Body of pancreas (tissue), 4 donors: ENCODE measurements at regions not wholly inside any gene's neighbourhood (a gene's known extent, or its start where the extent isn't known, plus 50 kb on each side); places are given as distances from the start of the nearest gene placed in this dataset.

ENCODE experiments used
- CTCF ChIP-seq, 7 experiments: fragments of 450-650 bp in 4 of 7; fragments of 200-600 bp in 3 of 7; sonication (generic) in 3 of 7; IDR thresholded peaks; one replicate each; pipeline ENCODE4 v1.5.1; 2016 to 2019; ENCODE audit warnings: antibody characterized with exemption in 7 of 7
- POLR2A ChIP-seq, 3 donors: fragments of 450-650 bp; IDR thresholded peaks; one replicate each; pipeline ENCODE4 v1.6.1; 2016; ENCODE audit warnings: antibody characterized with exemption in 3 of 3, mild to moderate bottlenecking in 2 of 3

GRCh38 chr2:23153484-23153883 is 231.5 kb upstream of the KLHL29 start:
- no peak for TF ChIP-seq CTCF (IDR thresholded peaks at IDR 0.05)
- no peak for TF ChIP-seq POLR2A (IDR thresholded peaks at IDR 0.05)
